ENCODE measurements at regions not wholly inside any gene's neighbourhood (a gene's known extent, or its start where the extent isn't known, plus 50 kb on each side); places are given as distances from the start of the nearest gene placed in this dataset.

DNA sequence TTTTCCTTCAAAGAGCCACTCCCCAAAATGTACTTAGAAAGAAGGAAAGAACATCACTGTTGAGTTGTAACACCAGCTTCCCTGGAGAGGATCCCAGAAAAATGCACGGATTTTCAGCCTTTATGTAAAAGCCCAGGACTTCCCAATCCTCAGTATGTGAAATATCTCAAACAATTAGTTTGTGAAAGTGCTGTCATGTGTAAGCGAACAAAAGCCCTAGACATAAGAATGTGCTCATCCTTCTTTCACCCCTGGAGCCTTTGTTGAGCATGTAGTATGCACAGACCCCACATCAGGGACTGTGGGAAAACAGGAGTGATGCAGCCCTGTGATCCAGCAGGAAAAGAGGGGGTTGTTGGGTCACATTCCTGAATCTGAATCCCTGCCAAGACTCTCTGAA lies 441.4 kb upstream of the ZNF507 start:
- DNase-seq = no peak

DNA sequence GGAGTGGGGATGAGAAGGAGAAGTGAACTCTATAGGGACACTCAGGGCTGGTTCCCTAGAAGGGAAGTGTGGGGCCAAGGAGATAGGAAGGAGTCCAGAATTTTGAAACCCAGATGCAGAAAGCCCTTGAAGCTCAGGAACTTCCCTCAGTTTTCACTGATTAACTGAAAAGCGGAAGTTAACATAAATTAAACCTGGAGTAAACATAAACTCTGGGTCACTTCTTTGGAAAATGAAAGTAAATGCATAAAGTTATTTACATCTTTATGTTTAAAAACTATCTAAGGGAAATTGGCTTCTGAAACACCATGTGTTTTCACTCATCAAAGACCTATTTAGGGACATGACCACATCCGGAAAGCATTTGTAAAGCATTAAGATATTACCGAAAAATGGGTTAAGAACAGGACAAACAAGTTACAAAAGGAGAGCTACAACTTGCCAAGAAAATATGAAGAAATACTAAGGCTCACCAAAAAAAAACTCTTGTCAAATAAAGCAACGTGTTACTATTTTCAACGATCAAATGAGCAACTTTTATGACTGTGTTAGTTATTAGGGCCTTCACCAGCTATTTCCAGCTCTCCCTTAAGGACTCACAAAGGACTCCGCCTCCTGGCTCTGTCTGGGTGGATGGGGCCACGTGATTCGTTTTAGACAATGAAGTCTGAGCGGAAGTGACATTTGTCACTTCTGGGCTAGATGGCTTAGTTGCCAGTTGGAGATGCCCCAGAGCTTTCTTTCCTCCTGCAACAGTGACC lies 439.1 kb upstream of the ZNF507 start:
- DNase-seq = no peak

DNA sequence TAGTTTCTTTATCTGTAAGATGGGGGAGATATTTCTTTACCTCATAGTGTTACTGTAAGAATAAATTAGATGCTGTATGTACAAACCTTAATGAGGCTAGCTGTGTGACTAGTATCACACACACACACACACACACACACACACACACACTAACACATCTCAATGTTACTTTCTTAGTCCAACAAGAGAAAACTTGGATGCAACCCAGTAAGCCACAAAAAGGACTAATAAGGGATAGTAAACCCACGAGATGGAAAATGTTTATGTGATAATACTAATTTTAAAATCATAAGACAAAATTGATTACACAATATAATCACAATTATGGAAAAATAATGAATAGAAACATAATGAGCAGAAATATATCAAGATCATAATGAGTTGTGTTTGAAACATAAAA lies 437.7 kb upstream of the ZNF507 start:
- DNase-seq = no peak

- DNase-seq = no peak
These were observed 437.3 kb upstream of the ZNF507 start for GRCh38 chr19:31908080-31908479.

DNA sequence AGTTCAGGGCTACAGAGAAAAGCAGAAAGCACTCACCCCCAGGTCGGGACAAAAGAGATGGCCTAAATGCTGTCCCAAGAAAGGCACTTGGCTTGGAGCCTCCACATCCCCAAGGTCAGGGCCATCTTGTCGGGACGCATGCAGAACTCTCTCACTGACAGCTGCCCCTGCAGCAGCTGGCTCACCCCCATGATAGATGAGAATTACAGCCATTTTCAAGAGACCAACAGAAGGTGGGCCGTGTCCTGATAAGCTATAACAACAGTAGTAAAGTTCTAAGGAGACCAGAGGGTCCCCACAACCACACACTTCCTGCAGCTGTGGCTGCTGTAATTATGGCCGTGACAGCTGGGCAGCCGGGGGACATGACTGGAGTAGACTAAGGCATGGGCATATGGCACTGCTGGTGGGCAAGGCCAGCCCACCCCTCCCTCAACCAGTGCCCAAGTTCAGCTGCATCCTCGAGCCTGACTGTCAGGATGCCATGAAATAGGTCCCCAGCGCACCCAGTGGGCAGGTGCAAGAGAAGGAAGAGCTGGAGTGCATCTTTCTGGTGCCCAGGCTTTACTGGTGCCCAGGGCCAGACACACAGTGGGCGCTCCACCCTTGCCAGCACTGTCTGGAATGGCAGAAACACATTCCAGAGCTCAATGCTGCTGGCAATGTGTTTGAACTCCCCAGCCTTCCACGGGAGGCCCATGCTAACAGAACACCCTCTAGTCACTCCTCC lies 436.7 kb upstream of the ZNF507 start:
- no peak for DNase-seq

DNA sequence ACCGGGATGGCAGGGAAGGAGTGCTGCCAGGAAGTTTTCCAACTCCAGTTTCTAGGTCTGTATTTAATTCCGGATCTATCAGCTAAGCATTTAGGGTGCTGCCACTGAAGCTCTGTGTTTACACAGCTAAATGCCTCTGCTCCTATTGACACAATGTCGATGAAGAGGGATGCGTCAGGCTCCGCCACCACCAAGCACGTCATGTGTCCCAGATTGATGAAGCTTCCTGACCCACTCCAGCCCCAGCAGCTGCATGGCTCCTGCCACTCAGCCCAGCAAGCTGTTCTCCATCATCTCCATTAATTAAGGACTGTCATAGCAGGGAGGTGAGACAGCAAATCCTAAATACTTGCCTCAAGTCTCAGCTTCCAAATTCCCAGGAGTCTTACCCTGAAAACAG lies 435.2 kb upstream of the ZNF507 start:
- DNase-seq = no peak

- DNase-seq = no peak
These were observed 433.8 kb upstream of the ZNF507 start for GRCh38 chr19:31911577-31911976.

- DNase-seq = no peak
These were observed 432.2 kb upstream of the ZNF507 start for GRCh38 chr19:31913103-31913661.

DNA sequence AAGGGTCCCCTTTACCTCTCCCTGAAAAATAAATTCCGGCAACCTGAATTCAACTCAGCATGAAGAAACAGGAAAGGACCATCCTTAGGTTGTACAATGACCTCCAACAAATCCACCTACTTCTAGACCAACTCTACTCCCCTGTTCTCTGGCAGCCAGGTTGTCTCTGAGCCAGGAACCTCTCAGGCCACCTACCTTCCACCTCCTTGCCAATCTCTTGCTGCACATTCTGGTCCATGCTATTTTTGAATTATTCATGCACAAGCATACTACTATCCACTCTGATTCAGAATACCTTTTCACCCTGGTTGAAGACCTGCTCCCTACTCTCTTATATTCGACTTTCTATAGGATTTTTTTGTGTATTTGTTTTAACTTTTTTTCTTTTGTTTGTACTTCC lies 415.0 kb upstream of the ZNF507 start:
- no peak for DNase-seq

- no peak for DNase-seq
These were observed 407.4 kb upstream of the ZNF507 start for GRCh38 chr19:31937983-31938382.

GRCh38 chr19:31938675-31939074 lies 406.7 kb upstream of the ZNF507 start:
- DNase-seq = no peak

DNA sequence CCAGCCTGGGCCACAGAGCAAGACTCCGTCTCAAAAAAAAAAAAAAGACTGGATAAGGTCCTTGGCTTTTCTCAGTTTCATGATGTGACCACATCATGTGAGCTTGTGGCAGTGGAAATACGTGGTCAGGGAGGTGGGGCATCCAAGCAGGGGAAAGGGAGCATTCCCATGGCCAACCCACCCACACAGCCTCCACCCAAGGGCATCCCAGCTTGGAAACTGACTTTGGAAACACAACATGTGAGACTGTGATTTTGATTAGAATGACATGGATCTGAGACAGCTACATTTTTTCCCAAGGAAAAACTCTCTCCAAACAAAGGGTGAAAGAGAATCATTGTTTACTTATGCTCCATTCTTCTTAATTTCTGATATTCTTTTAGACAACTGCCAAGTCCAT lies 405.0 kb upstream of the ZNF507 start:
- no peak for DNase-seq

DNA sequence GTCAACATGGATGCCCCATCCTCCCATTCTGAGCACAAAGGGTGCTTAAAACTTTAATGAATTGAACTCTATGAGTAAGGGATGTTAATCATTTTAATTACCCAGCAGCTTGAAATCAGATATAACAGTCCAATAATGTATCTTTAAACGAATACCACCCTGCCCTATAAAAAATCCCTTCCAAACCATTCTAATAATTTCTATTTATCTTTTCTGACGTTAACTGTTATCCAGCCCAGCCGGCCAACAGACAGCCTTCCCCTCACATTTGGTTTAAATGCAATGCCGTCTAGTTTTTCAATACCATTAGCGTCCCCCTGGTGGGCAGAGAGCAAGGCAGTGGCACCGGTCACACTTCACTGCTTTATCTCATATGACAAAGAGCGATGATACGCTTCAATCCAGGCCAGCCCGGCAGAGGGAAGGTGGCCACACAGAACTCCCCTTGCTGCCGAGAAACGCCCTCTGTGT lies 402.2 kb upstream of the ZNF507 start:
- DNase-seq = no peak

- DNase-seq = no peak
These were observed 401.6 kb upstream of the ZNF507 start for GRCh38 chr19:31943778-31944177.

- no peak for DNase-seq
These were observed 401.1 kb upstream of the ZNF507 start for GRCh38 chr19:31944326-31944725.

- DNase-seq = no peak
These were observed 398.9 kb upstream of the ZNF507 start for GRCh38 chr19:31946491-31946890.

GRCh38 chr19:31947436-31948115 lies 397.8 kb upstream of the ZNF507 start:
- no peak for DNase-seq

- DNase-seq = no peak
These were observed 392.7 kb upstream of the ZNF507 start for GRCh38 chr19:31952693-31953092.

DNA sequence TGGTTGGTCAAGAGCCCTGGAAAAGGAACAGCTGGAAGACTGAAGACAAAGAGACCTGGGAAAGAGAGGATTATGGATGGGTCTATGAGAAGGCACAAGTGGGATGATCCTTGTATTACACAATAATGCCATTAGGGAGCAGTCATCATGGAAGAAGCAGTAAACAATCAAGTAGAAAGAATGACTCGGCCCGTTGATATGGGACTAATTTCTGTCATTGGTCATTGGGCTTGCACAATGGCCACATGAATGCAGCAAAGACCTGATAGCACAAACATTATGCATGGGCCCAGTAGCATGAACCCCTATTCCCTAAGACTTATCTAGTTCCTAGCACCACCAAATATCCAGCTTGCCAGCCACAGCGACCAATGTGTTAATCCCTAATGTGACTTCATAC lies 390.3 kb upstream of the ZNF507 start:
- DNase-seq = no peak

GRCh38 chr19:31955884-31956283 lies 389.5 kb upstream of the ZNF507 start:
- no peak for DNase-seq

DNA sequence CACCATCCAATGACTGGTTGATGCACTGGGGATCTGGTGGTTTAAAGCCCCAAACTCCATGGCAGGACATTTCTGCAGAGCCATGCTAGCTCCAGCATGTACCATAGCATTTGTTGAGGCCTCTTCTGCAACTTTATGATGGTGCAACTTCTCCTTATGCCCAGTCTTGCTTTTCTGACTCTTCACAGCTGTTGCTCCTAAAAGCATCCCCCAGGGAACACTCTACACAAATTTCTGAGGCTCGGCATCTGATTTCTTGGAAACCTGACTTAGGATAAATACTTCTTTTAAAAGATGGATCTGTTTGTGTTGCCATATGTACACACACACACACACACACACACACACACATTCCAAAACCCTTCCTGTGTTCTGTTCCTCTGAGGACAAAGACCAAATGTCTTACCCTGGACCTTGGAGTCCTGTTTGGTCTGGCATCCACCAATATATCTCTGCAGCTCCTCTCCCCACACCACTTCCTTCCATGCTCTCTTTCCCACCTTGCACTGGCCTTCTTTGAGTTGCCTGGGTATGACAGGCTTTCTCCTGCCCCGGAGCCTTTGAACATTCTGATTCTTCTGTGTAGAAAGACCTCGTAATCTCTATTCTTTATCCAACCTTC lies 388.5 kb upstream of the ZNF507 start:
- DNase-seq = no peak

GRCh38 chr19:31957711-31958110 lies 387.7 kb upstream of the ZNF507 start:
- no peak for DNase-seq

GRCh38 chr19:31959527-31960018 lies 385.8 kb upstream of the ZNF507 start:
- no peak for DNase-seq

Measured in NCI-H1436 (cell line).